ES-I3 (cell line): ENCODE measurements at regions not wholly inside any gene's neighbourhood (a gene's known extent, or its start where the extent isn't known, plus 50 kb on each side); places are given as distances from the start of the nearest gene placed in this dataset.
"Not testable (repeated sequence)": the region's sequence is repeated elsewhere in the genome, so short reads cannot be mapped to it uniquely, and the experiment has no call there.

Experiments used
- H3K36me3 ChIP-seq: 2 replicates; pipeline ENCODE4 v1.6.1; 2013; ENCODE audit warnings: mild to moderate bottlenecking, low read length, control low read depth, moderate library complexity; ENCODE audit not compliant: insufficient read depth
- H3K4me1 ChIP-seq: 2 replicates; pipeline ENCODE4 v1.6.1; 2013; ENCODE audit warnings: mild to moderate bottlenecking, control low read depth, low read length; ENCODE audit not compliant: insufficient read depth
- H3K9ac ChIP-seq: 2 replicates; pipeline ENCODE4 v1.6.1; 2013; ENCODE audit warnings: low read depth, mild to moderate bottlenecking, low read length, moderate library complexity
- H3K9me3 ChIP-seq: 2 replicates; pipeline ENCODE4 v1.6.1; 2013; ENCODE audit warnings: mild to moderate bottlenecking, low read length, moderate library complexity; ENCODE audit not compliant: control insufficient read depth, insufficient read depth

DNA sequence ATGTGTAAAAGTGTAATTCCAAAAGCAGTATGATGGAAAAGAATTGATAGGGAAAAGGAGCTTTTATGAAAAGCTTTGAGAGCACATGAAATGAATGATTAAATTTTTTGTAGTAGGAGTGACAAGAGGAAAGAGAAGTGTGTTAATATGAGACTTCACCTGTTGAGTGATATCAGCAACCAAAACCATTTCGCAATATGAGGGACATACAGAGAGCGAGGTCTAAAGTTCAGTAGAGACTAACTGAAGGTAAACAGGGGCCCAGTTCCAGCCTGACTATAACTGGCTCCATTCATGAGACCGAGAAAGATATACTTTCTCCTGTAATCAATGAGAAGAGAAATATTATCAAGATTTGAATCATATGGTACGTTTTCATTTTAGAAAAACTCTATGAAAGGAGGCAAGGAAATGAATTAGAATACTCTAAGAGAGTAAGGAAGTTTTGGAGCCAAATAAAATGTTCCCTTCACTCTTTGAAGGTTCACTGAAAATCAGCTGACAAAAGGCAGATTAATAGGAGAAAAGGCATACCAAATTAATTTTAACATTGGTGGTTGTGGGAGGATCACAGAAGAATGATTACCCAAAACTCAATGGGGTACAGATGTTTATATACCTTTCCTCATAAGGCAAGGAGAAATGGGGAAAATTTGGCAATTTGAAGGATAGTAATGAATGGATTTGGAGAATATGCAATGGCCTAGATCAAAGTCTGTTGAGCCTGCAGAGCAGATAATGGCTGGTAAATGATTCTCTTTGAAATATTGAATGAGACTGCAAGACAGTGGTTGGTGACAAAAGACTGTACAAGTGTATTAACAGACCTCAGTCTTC, 932.2 kb downstream of the TDRD15 start:
- Histone ChIP-seq H3K4me1 (no peaks in the 10 kb centered on the region), H3K9me3 (no peaks in the 10 kb centered on the region), H3K9ac (no peak overlapping the region), H3K36me3 (no peaks in the 10 kb centered on the region)

GRCh38 chr2:22056621-22057132, 932.9 kb downstream of the TDRD15 start:
- Histone ChIP-seq H3K36me3 (no peaks in the 10 kb centered on the region), H3K4me1 (no peaks in the 10 kb centered on the region), H3K9ac (no peak overlapping the region), H3K9me3 (no peaks in the 10 kb centered on the region)

GRCh38 chr2:22062679-22063078, 938.9 kb downstream of the TDRD15 start:
- H3K9ac ChIP-seq: no peak overlapping the region
- no peaks in the 10 kb centered on the region for H3K36me3 ChIP-seq
- no peaks in the 10 kb centered on the region for H3K4me1 ChIP-seq
- peaks cover 7% of the 10 kb centered on the region; the same call in 1 of the 2 replicates for H3K9me3 ChIP-seq

- Histone ChIP-seq H3K36me3 (no peaks in the 10 kb centered on the region), H3K9ac (no peak overlapping the region), H3K4me1 (peaks cover 4% of the 10 kb centered on the region), H3K9me3 (no peaks in the 10 kb centered on the region)
Observed at GRCh38 chr2:22076454-22076853, 952.7 kb downstream of the TDRD15 start.

GRCh38 chr2:22078701-22079100, 954.9 kb downstream of the TDRD15 start:
- Histone ChIP-seq H3K4me1 (peaks cover 4% of the 10 kb centered on the region), H3K9me3 (no peaks in the 10 kb centered on the region), H3K9ac (no peak overlapping the region), H3K36me3 (no peaks in the 10 kb centered on the region)

DNA sequence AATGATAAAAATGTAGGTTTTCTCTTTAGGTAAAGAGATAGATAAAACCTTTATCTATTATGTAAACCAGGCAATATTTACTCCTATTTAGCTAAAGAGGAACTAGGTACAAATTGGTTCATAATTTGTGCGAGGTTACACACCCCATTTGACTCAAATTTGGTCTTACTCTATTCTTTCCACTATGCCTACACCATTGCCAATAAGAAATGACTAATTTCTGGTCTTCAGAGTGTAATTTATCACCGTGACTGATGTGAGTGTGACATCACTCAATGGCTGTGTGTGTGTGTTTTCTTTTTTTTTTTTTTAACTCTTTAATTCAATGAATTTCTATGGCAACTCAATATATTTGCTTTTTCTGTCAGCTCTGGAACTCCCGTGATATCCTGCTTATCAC, 955.8 kb downstream of the TDRD15 start:
- H3K9me3 ChIP-seq: no peaks in the 10 kb centered on the region
- no peak overlapping the region for H3K9ac ChIP-seq
- peaks cover 4% of the 10 kb centered on the region for H3K4me1 ChIP-seq
- no peaks in the 10 kb centered on the region for H3K36me3 ChIP-seq

DNA sequence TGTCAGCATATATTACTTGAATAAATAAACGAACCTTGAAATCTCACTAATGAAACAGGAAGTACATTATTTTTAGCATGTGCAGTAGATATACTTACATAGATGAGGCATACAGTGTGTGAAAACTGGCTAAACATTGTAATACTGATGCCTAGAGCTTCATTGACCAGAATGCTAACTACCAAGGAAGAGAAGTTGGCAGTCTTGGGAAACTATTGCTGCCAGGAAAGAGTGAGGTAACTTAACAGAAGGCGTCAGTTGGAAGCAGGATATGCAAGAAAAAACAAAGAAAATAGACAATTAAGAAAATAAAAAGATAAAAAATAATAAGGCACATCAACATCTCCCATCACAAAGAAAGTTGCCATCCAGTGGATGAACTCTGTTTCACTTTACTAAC, 963.0 kb downstream of the TDRD15 start:
- H3K9ac ChIP-seq: no peak overlapping the region

DNA sequence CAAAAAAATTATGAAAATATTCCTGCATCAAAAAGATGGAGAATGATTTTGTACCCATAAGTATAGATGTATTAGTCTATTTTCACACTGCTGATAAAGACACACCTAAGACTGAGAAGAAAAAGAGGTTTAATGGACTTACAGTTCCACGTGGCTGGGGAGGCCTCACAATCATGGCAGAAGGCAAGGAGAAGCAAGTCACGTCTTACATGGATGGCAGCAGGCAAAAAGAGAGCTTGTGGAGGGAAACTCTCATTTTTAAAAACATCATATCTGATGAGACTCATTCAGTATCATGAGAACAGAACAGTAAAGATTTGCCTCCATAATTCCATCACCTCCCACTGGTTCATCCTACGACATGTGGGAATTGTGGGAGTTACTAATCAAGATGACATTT, 979.8 kb downstream of the TDRD15 start:
- H3K9me3 ChIP-seq, H3K9ac ChIP-seq, H3K36me3 ChIP-seq, H3K4me1 ChIP-seq: not testable (repeated sequence)

More for the DNA sequence above, 963.0 kb downstream of the TDRD15 start:
- Histone ChIP-seq H3K36me3 (no peaks in the 10 kb centered on the region), H3K4me1 (no peaks in the 10 kb centered on the region), H3K9me3 (no peaks in the 10 kb centered on the region)

DNA sequence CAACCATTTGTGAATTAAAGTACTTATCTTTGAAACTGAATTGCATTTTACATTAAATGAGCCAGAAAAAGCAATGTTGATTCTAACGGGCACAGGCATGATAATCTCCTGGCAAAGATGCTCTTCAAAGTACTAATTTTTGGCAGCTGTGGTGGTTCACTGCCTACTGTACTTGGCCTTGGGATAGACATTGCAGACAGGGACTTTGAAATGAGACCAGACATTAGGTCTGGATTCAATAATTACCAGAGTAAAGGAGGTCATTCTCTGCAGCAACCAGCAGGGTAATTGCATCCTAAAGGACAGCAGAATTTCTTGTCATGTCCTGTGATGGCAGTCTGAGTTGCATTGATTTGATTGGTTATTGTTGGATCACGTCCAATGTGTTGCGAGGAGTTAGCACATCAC, 986.5 kb downstream of the TDRD15 start:
- H3K36me3 ChIP-seq: no peaks in the 10 kb centered on the region
- H3K9me3 ChIP-seq: no peaks in the 10 kb centered on the region
- H3K4me1 ChIP-seq: no peaks in the 10 kb centered on the region

DNA sequence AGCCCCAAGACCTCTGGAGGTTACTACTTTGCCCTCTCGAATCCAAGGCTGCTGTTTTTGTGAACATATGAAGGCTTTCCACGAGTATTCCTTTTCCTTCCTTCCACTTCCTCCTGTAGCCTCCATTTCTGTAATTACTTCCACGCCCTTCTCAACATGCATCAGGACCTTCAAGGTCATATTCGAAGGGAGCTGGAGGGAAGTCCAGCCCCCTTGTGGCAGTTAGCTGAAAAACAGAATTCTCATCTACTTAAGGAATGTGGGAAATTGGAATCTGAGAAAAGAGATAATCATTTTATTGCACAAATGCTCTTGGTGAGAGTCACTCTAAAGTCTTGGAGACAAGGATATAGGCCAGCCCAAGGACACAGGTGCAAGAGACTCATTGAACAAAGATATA, 1000.2 kb downstream of the TDRD15 start:
- no peaks in the 10 kb centered on the region for H3K4me1 ChIP-seq
- no peak overlapping the region for H3K9ac ChIP-seq
- no peaks in the 10 kb centered on the region for H3K9me3 ChIP-seq
- no peaks in the 10 kb centered on the region for H3K36me3 ChIP-seq

More for the DNA sequence above, 986.5 kb downstream of the TDRD15 start:
- no peak overlapping the region for H3K9ac ChIP-seq

- no peak overlapping the region for H3K9ac ChIP-seq
Observed at GRCh38 chr2:22126106-22126505, 1002.3 kb downstream of the TDRD15 start.

DNA sequence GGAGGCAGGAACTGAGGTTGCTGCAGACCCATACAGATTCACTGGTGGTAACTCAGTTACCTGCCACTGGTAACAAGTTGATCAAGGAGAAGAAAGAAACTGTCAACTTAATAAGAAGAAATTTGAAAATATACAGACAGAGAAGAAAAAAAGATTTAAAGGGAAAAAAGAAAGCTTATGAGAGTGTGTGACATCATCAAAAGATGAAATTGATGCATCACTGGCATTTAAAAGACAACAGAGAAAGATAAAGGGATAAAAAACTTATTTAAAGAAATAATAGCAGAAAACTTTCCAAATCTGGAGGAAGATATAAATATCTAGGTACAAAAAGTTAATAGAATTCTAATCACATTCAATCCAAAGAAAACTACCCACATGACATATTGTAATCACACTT, 1003.2 kb downstream of the TDRD15 start:
- Histone ChIP-seq H3K9ac (no peak overlapping the region), H3K9me3 (no peaks in the 10 kb centered on the region), H3K4me1 (no peaks in the 10 kb centered on the region), H3K36me3 (no peaks in the 10 kb centered on the region)

More at GRCh38 chr2:22126106-22126505, 1002.3 kb downstream of the TDRD15 start:
- Histone ChIP-seq H3K36me3 (no peaks in the 10 kb centered on the region), H3K4me1 (no peaks in the 10 kb centered on the region), H3K9me3 (no peaks in the 10 kb centered on the region)

DNA sequence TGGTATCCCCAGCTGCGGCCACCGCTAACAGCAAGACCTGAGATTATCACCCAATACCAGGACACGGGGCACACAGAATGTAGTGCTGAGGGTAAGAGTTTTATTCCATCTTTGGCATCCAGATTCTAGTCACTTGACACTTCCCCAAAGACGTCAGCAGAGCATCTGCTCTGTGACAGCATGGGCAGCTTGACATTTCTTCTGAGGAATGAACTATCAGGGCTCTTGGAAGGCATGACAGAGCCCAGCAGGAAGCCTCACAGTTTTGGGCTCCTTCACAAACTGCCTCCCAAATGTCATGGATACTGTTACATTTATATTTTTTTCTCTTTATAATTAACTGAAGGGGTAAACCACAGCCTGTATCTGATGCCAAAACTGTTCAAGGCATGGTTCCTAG, 1010.7 kb downstream of the TDRD15 start:
- no peaks in the 10 kb centered on the region for H3K4me1 ChIP-seq
- H3K36me3 ChIP-seq: no peaks in the 10 kb centered on the region
- no peak overlapping the region for H3K9ac ChIP-seq
- H3K9me3 ChIP-seq: no peaks in the 10 kb centered on the region

DNA sequence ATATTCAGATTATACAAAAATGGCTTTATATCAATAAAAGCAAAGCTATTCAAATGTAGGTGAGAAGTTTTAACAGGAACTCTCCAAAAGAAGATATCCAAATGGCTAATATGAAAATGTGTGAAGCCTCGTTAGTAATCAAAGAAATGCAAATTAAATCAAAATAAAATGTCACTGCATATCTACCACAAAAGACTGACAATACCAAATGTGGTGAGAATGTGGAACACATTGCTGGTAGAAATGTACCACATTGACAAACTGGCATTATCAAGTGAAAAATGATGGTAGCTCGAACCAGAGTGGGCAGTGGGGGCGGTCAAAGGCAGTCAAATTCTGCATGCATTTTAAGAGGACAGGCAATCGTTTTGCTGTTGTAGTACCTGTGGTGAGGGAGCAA, 1012.7 kb downstream of the TDRD15 start:
- H3K9ac ChIP-seq: no peak overlapping the region
- no peaks in the 10 kb centered on the region for H3K36me3 ChIP-seq
- H3K4me1 ChIP-seq: no peaks in the 10 kb centered on the region
- H3K9me3 ChIP-seq: no peaks in the 10 kb centered on the region

- Histone ChIP-seq H3K36me3 (no peaks in the 10 kb centered on the region), H3K9ac (no peak overlapping the region), H3K4me1 (peaks cover 6% of the 10 kb centered on the region; the same call in 1 of the 2 replicates), H3K9me3 (no peaks in the 10 kb centered on the region)
Observed at GRCh38 chr2:22143840-22144239, 1020.1 kb downstream of the TDRD15 start.
